ENCODE measurements at regions not wholly inside any gene's neighbourhood (a gene's known extent, or its start where the extent isn't known, plus 50 kb on each side); places are given as distances from the start of the nearest gene placed in this dataset.

- TF ChIP-seq EZH2 (IDR thresholded peaks at IDR 0.05; ENCODE audit: insufficient read depth, poor library complexity, severe bottlenecking) (no peak), EZH2phosphoT487 (IDR thresholded peaks at IDR 0.05; ENCODE audit: insufficient read depth, low read depth) (no peak)
These were observed 123.5 kb upstream of the KCNAB1 start for GRCh38 chr3:155996882-155997281.

Data from GM23248 (cell line).